Heart left ventricle (tissue), 16 donors: ENCODE measurements at regions not wholly inside any gene's neighbourhood (a gene's known extent, or its start where the extent isn't known, plus 50 kb on each side); places are given as distances from the start of the nearest gene placed in this dataset.

ENCODE experiments used
- ATAC-seq, 4 donors: fragments of 200-7000 bp; cut with Tn5 transposase; one replicate each; pipeline ENCODE4 v1.9.1; 2020 to 2022; ENCODE audit warnings: moderate library complexity in 4 of 4, mild to moderate bottlenecking in 3 of 4, moderate number of reproducible peaks in 1 of 4
- DNase-seq, 5 donors: peaks; one replicate each; pipeline ENCODE4 v3.0.0-alpha.2; 2020
- H3K27ac ChIP-seq, 12 donors: fragments of 200-600 bp; sonication (generic) in 4 of 12; one replicate each; pipeline versions ENCODE4 v1.5.0 to v1.8.0; 2016 to 2022; ENCODE audit warnings: mild to moderate bottlenecking in 2 of 12
- H3K27me3 ChIP-seq, 9 donors: fragments of 200-600 bp; sonication (generic) in 2 of 9; one replicate each; pipeline versions ENCODE4 v1.5.1 to v1.8.0; 2016 to 2022; ENCODE audit warnings: mild to moderate bottlenecking in 3 of 9
- H3K36me3 ChIP-seq, 9 donors: fragments of 200-600 bp; sonication (generic) in 2 of 9; one replicate each; pipeline versions ENCODE4 v1.5.0 to v1.8.0; 2018 to 2022; ENCODE audit warnings: mild to moderate bottlenecking in 2 of 9
- H3K4me1 ChIP-seq, 12 donors: fragments of 200-600 bp; sonication (generic) in 4 of 12; one replicate each; pipeline versions ENCODE4 v1.5.0 to v1.8.0; 2016 to 2022; ENCODE audit warnings: mild to moderate bottlenecking in 3 of 12
- H3K4me3 ChIP-seq, 12 donors: fragments of 200-600 bp; sonication (generic) in 4 of 12; one replicate each; pipeline versions ENCODE4 v1.5.0 to v1.8.0; 2017 to 2022; ENCODE audit warnings: mild to moderate bottlenecking in 9 of 12, moderate library complexity in 4 of 12
- H3K9me3 ChIP-seq, 12 donors: fragments of 200-600 bp; sonication (generic) in 4 of 12; one replicate each; pipeline versions ENCODE4 v1.5.0 to v1.8.0; 2016 to 2022; ENCODE audit warnings: mild to moderate bottlenecking in 1 of 12
- POLR2A ChIP-seq, 2 donors: fragments of 450-650 bp; IDR thresholded peaks; one replicate each; pipeline ENCODE4 v1.6.1; 2017; ENCODE audit warnings: antibody characterized with exemption in 2 of 2, mild to moderate bottlenecking in 2 of 2, moderate library complexity in 2 of 2
- WGBS, 4 donors: extraction: QIAGEN DNeasy Blood & Tissue Kit in 2 of 4; methylation state at CpG; one replicate each; pipeline versions ENCODE4 v1.1.5 to v1.1.7; 2013 to 2018; 5-methylcytosine and 5-hydroxymethylcytosine counted together
- intact Hi-C, 10 donors: fragments of 100-400 bp; cut with DNase I; formaldehyde crosslinking; loops; one replicate each; pipeline versions ENCODE4 v1.11.1 to v1.14.2; 2022
- TF ChIP-seq, protein P1 (sequence below), 12 donors: fragments of 200-600 bp; sonication (generic) in 4 of 12; IDR thresholded peaks; one replicate each; pipeline versions ENCODE4 v1.5.0 to v1.8.0; 2018 to 2022; ENCODE audit warnings: antibody characterized with exemption in 12 of 12, mild to moderate bottlenecking in 5 of 12
- donor health status: ischemic (EF 13 %, LVEDD 7.1; RV severe dilation, severe dysfunction).
- donor health status: healthy with polysubstance abuse.
- donor health status: DM: no; HTN: yes; CAD: no.
- donor health status: DM: no; HTN: no; CAD: no.
- donor health status: ischemic (EF 25% LVEDD 6.9; RV normal size, moderate dysfunction).
- donor health status: ischemic (EF 25% LVEDD 5.7; RV mildly dilated, moderate dysfunction).
- donor health status: healthy.
- donor health status: DM: yes; HTN: yes; CAD: no.
- donor health status: ischemic (EF 35%, LVEDD 5.7; RV mildly dilated, moderate dysfunction).
- donor health status: nonischemic (EF 11% LVEDD 7.7; RV severe dilation, severe dysfunction).
- donor health status: DM: yes; HTN: yes; CAD: no.
- donor health status: PGD.
- donor health status: ischemic (EF 29% LVEDD 5.4; RV normal size, mild dysfunction).
- donor health status: nonischemic (EF 23%, LVEDD 6.1; RV moderate dilation, normal function).

DNA sequence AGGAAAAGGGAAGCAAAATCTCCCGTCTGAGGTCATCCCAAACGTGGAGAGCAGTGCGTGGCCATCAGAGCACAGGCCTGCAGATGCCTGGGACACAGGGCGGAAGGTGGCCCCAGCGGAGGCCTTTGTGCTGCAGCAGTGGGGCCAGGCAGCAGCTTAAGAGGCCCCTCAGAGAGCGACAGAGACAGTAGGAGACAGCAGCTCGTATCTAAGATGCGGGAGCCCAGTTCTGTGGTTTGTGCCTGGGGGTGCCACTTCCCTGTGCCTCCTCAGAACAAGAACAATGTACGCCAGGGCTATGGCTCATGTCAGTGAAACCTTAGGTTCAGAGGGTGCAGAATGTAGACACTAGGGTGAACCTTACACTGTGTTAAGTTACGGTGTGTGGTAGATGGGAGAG, 316.6 kb upstream of the AKR1E2 start:
- intact Hi-C loops = no loop called here
- TF ChIP-seq, protein P1, sequence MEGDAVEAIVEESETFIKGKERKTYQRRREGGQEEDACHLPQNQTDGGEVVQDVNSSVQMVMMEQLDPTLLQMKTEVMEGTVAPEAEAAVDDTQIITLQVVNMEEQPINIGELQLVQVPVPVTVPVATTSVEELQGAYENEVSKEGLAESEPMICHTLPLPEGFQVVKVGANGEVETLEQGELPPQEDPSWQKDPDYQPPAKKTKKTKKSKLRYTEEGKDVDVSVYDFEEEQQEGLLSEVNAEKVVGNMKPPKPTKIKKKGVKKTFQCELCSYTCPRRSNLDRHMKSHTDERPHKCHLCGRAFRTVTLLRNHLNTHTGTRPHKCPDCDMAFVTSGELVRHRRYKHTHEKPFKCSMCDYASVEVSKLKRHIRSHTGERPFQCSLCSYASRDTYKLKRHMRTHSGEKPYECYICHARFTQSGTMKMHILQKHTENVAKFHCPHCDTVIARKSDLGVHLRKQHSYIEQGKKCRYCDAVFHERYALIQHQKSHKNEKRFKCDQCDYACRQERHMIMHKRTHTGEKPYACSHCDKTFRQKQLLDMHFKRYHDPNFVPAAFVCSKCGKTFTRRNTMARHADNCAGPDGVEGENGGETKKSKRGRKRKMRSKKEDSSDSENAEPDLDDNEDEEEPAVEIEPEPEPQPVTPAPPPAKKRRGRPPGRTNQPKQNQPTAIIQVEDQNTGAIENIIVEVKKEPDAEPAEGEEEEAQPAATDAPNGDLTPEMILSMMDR (IDR thresholded peaks at IDR 0.05) = no peak
- TF ChIP-seq POLR2A (IDR thresholded peaks at IDR 0.05) = no peak
- no peak for DNase-seq
- Histone ChIP-seq H3K36me3 (no peaks in the 10 kb centered on the region), H3K9me3 (no peaks in the 10 kb centered on the region), H3K4me3 (no peak overlapping the region), H3K27me3 (no peaks in the 10 kb centered on the region), H3K4me1 (peaks cover 0 to 33% (median 18%) of the 10 kb centered on the region in 12 donors), H3K27ac (no peak overlapping the region)
- 90 to 96% (median 95%) methylated on average over 8 to 10 of the region's 10 CpGs for WGBS, 4 donors
- no peak for ATAC-seq

DNA sequence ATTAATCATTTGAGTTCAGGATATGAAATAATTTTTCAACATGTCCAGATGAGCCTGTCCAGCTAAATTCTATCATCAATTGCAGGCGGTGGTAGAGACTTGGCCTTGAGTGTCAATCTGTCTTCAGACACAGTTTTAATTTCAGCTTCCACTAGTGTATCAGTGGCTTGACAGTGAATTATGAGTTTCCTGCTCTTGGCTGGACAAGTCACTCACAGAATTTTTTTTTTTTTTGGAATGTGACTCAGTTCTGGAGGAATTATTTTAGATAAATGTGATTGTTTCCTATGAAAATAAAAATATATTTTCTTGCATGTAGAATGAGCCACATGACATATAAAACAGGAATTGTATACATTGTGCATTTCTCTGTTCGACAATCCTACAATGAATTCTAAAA, 319.9 kb upstream of the AKR1E2 start:
- no peaks in the 10 kb centered on the region for H3K36me3 ChIP-seq
- ATAC-seq (no peak), DNase-seq (no peak)
- 80 to 87% (median 82%) methylated on average over 2 of the region's 2 CpGs for WGBS, 4 donors
- no peaks in the 10 kb centered on the region for H3K27me3 ChIP-seq
- H3K4me3 ChIP-seq = no peak overlapping the region
- intact Hi-C loops = no loop called here
- H3K27ac ChIP-seq = no peak overlapping the region
- H3K9me3 ChIP-seq = no peaks in the 10 kb centered on the region
- peaks cover 0 to 8% (median under 1%) of the 10 kb centered on the region in 12 donors for H3K4me1 ChIP-seq
- no peak for TF ChIP-seq POLR2A (IDR thresholded peaks at IDR 0.05)
- TF ChIP-seq, protein P1 (IDR thresholded peaks at IDR 0.05) = no peak

DNA sequence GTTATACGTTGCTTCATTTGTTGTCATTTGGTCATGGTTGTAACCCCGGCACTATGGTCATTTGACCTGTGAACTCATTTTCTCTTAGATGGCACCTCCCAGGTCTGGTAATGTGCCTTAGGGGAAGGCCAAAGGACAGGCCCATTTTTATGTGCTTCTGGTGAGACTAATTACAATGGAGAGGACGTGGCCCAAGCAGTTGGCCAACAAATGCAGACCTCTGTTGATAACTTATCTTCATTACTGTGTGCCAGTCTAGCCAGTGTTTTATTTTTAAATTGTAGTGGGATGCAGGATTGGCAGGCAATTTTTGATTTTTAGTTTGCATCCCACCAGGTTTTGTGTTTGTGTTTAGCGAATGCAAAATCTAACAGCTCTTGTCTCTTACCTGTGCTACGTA, 321.5 kb upstream of the AKR1E2 start:
- Histone ChIP-seq H3K27ac (peak overlapping the region in 1 of 12 donors; percentile 32), H3K27me3 (no peaks in the 10 kb centered on the region), H3K36me3 (no peaks in the 10 kb centered on the region), H3K4me1 (peaks cover 0 to 8% (median under 1%) of the 10 kb centered on the region in 12 donors), H3K4me3 (no peak overlapping the region), H3K9me3 (no peaks in the 10 kb centered on the region)
- intact Hi-C loops = loop anchor here in 1 of 10 donors (2.0 kb wide), 1 partner anchor 40 kb away; no protein-coding TSS in a partner anchor
- 75 to 84% (median 79%) methylated on average over 5 of the region's 5 CpGs for WGBS, 4 donors
- ATAC-seq = peak; percentile 34 to 62 (median 52)
- no peak for TF ChIP-seq POLR2A (IDR thresholded peaks at IDR 0.05)
- TF ChIP-seq, protein P1 (IDR thresholded peaks at IDR 0.05) = no peak
- DNase-seq = no peak

GRCh38 chr10:4503076-4503475, 322.9 kb upstream of the AKR1E2 start:
- no peak overlapping the region for H3K4me3 ChIP-seq
- no peaks in the 10 kb centered on the region for H3K36me3 ChIP-seq
- ATAC-seq = no peak
- H3K27ac ChIP-seq = no peak overlapping the region
- peaks cover 0 to 22% (median 15%) of the 10 kb centered on the region in 12 donors for H3K4me1 ChIP-seq
- 93 to 98% (median 97%) methylated on average over 2 of the region's 2 CpGs for WGBS, 4 donors
- H3K27me3 ChIP-seq = no peaks in the 10 kb centered on the region
- no peaks in the 10 kb centered on the region for H3K9me3 ChIP-seq
- TF ChIP-seq POLR2A (IDR thresholded peaks at IDR 0.05) = no peak
- DNase-seq = no peak
- intact Hi-C loops = no loop called here

GRCh38 chr10:4501306-4501705, 324.7 kb upstream of the AKR1E2 start:
- intact Hi-C loops = no loop called here
- DNase-seq (no peak), ATAC-seq (no peak)
- Histone ChIP-seq H3K27me3 (no peaks in the 10 kb centered on the region), H3K9me3 (no peaks in the 10 kb centered on the region), H3K27ac (no peak overlapping the region), H3K36me3 (no peaks in the 10 kb centered on the region), H3K4me3 (no peak overlapping the region), H3K4me1 (peaks cover 0 to 24% (median 19%) of the 10 kb centered on the region in 12 donors)
- no peak for TF ChIP-seq POLR2A (IDR thresholded peaks at IDR 0.05)
- TF ChIP-seq, protein P1 (IDR thresholded peaks at IDR 0.05) = no peak
- 85 to 96% (median 91%) methylated on average over 2 of the region's 2 CpGs for WGBS, 4 donors
